Endothelial cell (in vitro differentiated cells): ENCODE measurements at regions not wholly inside any gene's neighbourhood (a gene's known extent, or its start where the extent isn't known, plus 50 kb on each side); places are given as distances from the start of the nearest gene placed in this dataset.

Source experiments
- DNase-seq: peaks from one replicate; pipeline ENCODE4 v3.0.0; 2021; ENCODE audit warnings: low spot score
- H3K27ac Mint-ChIP-seq: one replicate; pipeline ENCODE4 v1.8.0; 2021; ENCODE audit warnings: mixed read lengths, inconsistent platforms; ENCODE audit not compliant: unreplicated experiment
- H3K27me3 Mint-ChIP-seq: one replicate; pipeline ENCODE4 v1.8.0; 2021; ENCODE audit warnings: mild to moderate bottlenecking, moderate library complexity, mixed read lengths, inconsistent platforms; ENCODE audit not compliant: unreplicated experiment
- H3K36me3 Mint-ChIP-seq: one replicate; pipeline ENCODE4 v1.8.0; 2021; ENCODE audit warnings: mild to moderate bottlenecking, low read depth, mixed read lengths, inconsistent platforms; ENCODE audit not compliant: unreplicated experiment
- H3K4me1 Mint-ChIP-seq: one replicate; pipeline ENCODE4 v1.8.0; 2021; ENCODE audit warnings: mild to moderate bottlenecking, mixed read lengths, inconsistent platforms; ENCODE audit not compliant: unreplicated experiment
- H3K4me3 Mint-ChIP-seq: one replicate; pipeline ENCODE4 v1.8.0; 2021; ENCODE audit warnings: mild to moderate bottlenecking, mixed read lengths, inconsistent platforms; ENCODE audit not compliant: unreplicated experiment
- H3K9me3 Mint-ChIP-seq: one replicate; pipeline ENCODE4 v1.8.0; 2021; ENCODE audit warnings: mixed read lengths, inconsistent platforms; ENCODE audit not compliant: unreplicated experiment
- TF ChIP-seq, protein P1 (sequence below): fragments of 200-600 bp; sonication (generic); IDR thresholded peaks from one replicate; pipeline ENCODE4 v1.5.0; 2021; ENCODE audit warnings: antibody characterized with exemption; ENCODE audit not compliant: unreplicated experiment

DNA sequence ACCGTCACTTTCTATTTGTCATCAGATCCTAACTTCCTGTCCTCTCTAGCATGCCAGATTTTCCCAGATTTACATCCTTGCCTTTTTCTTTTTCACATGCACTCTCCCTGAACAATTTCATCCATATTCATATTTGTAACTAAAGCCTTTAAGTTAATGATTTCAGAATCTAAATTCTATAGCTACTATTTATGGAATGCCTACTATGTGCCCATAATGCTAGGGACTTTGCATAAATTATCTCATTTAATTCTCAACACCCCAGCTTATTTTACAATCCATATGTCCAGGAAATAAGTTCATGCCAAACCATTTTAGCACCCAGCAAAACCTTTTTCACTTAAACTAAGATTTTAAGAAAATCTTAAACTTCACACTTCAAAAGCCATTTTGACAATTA is 531.9 kb downstream of the NUP35 start:
- Mint-ChIP-seq H3K27ac (no peak overlapping the region), H3K4me1 (no peaks in the 10 kb centered on the region), H3K27me3 (peaks cover 2% of the 10 kb centered on the region), H3K9me3 (no peaks in the 10 kb centered on the region), H3K4me3 (no peak overlapping the region), H3K36me3 (no peaks in the 10 kb centered on the region)
- TF ChIP-seq, protein P1, sequence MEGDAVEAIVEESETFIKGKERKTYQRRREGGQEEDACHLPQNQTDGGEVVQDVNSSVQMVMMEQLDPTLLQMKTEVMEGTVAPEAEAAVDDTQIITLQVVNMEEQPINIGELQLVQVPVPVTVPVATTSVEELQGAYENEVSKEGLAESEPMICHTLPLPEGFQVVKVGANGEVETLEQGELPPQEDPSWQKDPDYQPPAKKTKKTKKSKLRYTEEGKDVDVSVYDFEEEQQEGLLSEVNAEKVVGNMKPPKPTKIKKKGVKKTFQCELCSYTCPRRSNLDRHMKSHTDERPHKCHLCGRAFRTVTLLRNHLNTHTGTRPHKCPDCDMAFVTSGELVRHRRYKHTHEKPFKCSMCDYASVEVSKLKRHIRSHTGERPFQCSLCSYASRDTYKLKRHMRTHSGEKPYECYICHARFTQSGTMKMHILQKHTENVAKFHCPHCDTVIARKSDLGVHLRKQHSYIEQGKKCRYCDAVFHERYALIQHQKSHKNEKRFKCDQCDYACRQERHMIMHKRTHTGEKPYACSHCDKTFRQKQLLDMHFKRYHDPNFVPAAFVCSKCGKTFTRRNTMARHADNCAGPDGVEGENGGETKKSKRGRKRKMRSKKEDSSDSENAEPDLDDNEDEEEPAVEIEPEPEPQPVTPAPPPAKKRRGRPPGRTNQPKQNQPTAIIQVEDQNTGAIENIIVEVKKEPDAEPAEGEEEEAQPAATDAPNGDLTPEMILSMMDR: no peak
- no peak for DNase-seq

DNA sequence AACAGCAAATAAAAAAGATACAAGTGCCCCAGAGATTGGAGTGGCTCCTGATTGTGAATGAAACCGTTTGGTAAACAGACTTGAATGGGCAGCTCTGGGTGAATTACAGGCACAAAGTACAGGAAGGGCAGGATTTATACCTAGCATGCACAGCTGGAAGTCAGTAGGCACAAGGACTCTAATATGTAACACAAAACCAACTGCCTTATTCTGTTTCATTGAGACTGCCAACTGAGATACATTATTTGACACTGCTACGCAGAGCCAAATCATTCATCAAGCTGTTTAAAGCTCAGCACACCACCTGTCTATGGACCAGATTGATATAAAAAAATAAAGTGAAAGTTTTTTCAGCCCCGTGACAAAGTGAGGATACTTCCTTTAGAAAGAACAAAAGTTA is 541.2 kb downstream of the NUP35 start:
- Mint-ChIP-seq H3K27me3 (no peaks in the 10 kb centered on the region), H3K27ac (no peak overlapping the region), H3K36me3 (no peaks in the 10 kb centered on the region), H3K4me3 (no peak overlapping the region), H3K4me1 (peaks cover 8% of the 10 kb centered on the region), H3K9me3 (no peaks in the 10 kb centered on the region)
- no peak for DNase-seq
- TF ChIP-seq, protein P1: no peak

- no peaks in the 10 kb centered on the region for H3K27me3 Mint-ChIP-seq
- no peak overlapping the region for H3K4me3 Mint-ChIP-seq
- H3K9me3 Mint-ChIP-seq: no peaks in the 10 kb centered on the region
- H3K36me3 Mint-ChIP-seq: no peaks in the 10 kb centered on the region
- peaks cover 8% of the 10 kb centered on the region for H3K4me1 Mint-ChIP-seq
- H3K27ac Mint-ChIP-seq: no peak overlapping the region
- no peak for DNase-seq
- TF ChIP-seq, protein P1: no peak
These were observed 541.8 kb downstream of the NUP35 start for GRCh38 chr2:183666031-183666430.

DNA sequence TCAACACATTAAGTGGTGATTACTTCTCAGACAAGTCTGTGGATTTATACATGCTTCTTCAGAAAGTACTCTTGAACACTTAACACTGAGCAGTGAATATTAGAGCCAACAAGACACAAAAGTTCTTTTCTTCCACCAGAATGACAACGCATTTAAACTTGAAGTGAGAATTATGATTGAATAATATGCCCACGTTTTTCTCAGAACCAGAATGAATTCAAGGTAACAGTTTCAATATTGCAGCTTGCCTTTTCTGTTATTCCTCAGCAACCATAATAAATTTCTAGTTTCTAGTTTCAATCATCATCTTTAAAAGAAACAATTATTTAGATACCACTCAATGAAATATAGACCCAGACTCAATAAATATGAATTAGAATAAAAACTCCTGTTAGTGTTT is 547.0 kb downstream of the NUP35 start:
- Mint-ChIP-seq H3K4me3 (no peak overlapping the region), H3K27me3 (no peaks in the 10 kb centered on the region), H3K9me3 (no peaks in the 10 kb centered on the region), H3K27ac (no peak overlapping the region), H3K36me3 (no peaks in the 10 kb centered on the region), H3K4me1 (peaks cover under 1% of the 10 kb centered on the region)
- TF ChIP-seq, protein P1: no peak
- DNase-seq: no peak

- H3K36me3 Mint-ChIP-seq: no peaks in the 10 kb centered on the region
- no peak overlapping the region for H3K27ac Mint-ChIP-seq
- no peak overlapping the region for H3K4me3 Mint-ChIP-seq
- no peaks in the 10 kb centered on the region for H3K4me1 Mint-ChIP-seq
- H3K27me3 Mint-ChIP-seq: no peaks in the 10 kb centered on the region
- TF ChIP-seq, protein P1: no peak
- DNase-seq: no peak
- H3K9me3 Mint-ChIP-seq: no peaks in the 10 kb centered on the region
These were observed 554.7 kb downstream of the NUP35 start for GRCh38 chr2:183678908-183679307.
